Endothelial cell of umbilical vein (primary cell): ENCODE measurements at regions not wholly inside any gene's neighbourhood (a gene's known extent, or its start where the extent isn't known, plus 50 kb on each side); places are given as distances from the start of the nearest gene placed in this dataset.

Experiments
- BruUV-seq: library from RNA; stranded (reverse); fragments of 400-500 nt; replicated peaks from 2 replicates; lab custom pipeline; 2021; lab: Mats Ljungman, UMichigan
- CTCF ChIA-PET: fragments of 300-600, 350-600 bp; sonication (Branson Sonifier 250); formaldehyde crosslinking; loops from one replicate; lab custom pipeline; 2021; ENCODE audit warnings: antibody characterized with exemption, inconsistent platforms; lab: Charles Lee
- POLR2A ChIA-PET: fragments of 300-600, 350-600 bp; sonication (Branson Sonifier 250); formaldehyde crosslinking; loops from one replicate; lab custom pipeline; 2021; ENCODE audit warnings: antibody characterized with exemption, inconsistent platforms; lab: Charles Lee
- DNase-seq: peaks from one replicate; pipeline ENCODE4 v3.0.0-alpha.2; 2011; ENCODE audit warnings: low read depth, low spot score
- FAIRE-seq: peaks from 2 replicates; lab custom pipeline; 2011; peaks lifted over from hg19 to GRCh38; lab: Jason Lieb, UNC
- H2AFZ ChIP-seq: 2 replicates; pipeline ENCODE4 v1.6.0; 2012; ENCODE audit warnings: low read depth, low read length, control low read depth, inconsistent platforms
- H3K27ac ChIP-seq: 2 replicates; pipeline ENCODE4 v1.5.1; 2011; ENCODE audit warnings: low read depth, mild to moderate bottlenecking, control low read depth, low read length, moderate library complexity; ENCODE audit not compliant: insufficient read depth
- H3K27me3 ChIP-seq, 2 experiments: 2 replicates each; pipeline versions ENCODE4 v1.6.0 to v1.6.1; 2011; ENCODE audit warnings: low read length in 2 of 2, mixed read lengths in 1 of 2; ENCODE audit not compliant: control insufficient read depth in 2 of 2, insufficient read depth in 2 of 2
- H3K36me3 ChIP-seq, 2 experiments: 2 replicates in 1 of 2; 3 replicates in 1 of 2; pipeline ENCODE4 v1.5.1; 2011; ENCODE audit warnings: low read length in 2 of 2, mild to moderate bottlenecking in 1 of 2, moderate library complexity in 1 of 2; ENCODE audit not compliant: control insufficient read depth in 2 of 2, insufficient read depth in 2 of 2; ENCODE audit errors: extremely low read depth in 1 of 2
- H3K4me1 ChIP-seq: 3 replicates; pipeline ENCODE4 v1.5.1; 2011; ENCODE audit warnings: mild to moderate bottlenecking, low read length; ENCODE audit not compliant: control insufficient read depth, insufficient read depth; ENCODE audit errors: extremely low read depth
- H3K4me2 ChIP-seq: 2 replicates; pipeline ENCODE4 v1.6.1; 2011; ENCODE audit warnings: low read length, control low read depth, mixed read lengths; ENCODE audit not compliant: insufficient read depth
- H3K4me3 ChIP-seq, 3 experiments: fragments of 200-600 bp in 1 of 3; sonication (generic), shearing (Covaris generic) in 1 of 3; replicated peaks in 1 of 3; 2 replicates each; pipeline ENCODE4 v1.5.1; 2011 to 2016; ENCODE audit warnings: control low read depth in 3 of 3, low read length in 3 of 3, mild to moderate bottlenecking in 2 of 3, inconsistent platforms in 1 of 3, low read depth in 1 of 3, moderate library complexity in 1 of 3; ENCODE audit not compliant: insufficient read depth in 1 of 3
- H3K79me2 ChIP-seq: 2 replicates; pipeline ENCODE4 v1.6.0; 2012; ENCODE audit warnings: low read length, inconsistent platforms; ENCODE audit not compliant: control insufficient read depth, insufficient read depth
- H3K9ac ChIP-seq: replicated peaks from 2 replicates; pipeline ENCODE3; 2011; ENCODE audit warnings: low read length, control low read depth; ENCODE audit not compliant: insufficient read depth; ENCODE audit errors: extremely low read depth
- H3K9me1 ChIP-seq: replicated peaks from 3 replicates; pipeline ENCODE4 v1.6.0; 2011; ENCODE audit warnings: mild to moderate bottlenecking, low read length; ENCODE audit not compliant: control insufficient read depth, insufficient read depth; ENCODE audit errors: extremely low read depth
- H3K9me3 ChIP-seq: replicated peaks from 2 replicates; pipeline ENCODE4 v1.5.1; 2012; ENCODE audit warnings: low read length, inconsistent platforms; ENCODE audit not compliant: control insufficient read depth, insufficient read depth
- H4K20me1 ChIP-seq: replicated peaks from 2 replicates; pipeline ENCODE3; 2011; ENCODE audit warnings: mild to moderate bottlenecking, low read length; ENCODE audit not compliant: control insufficient read depth, insufficient read depth; ENCODE audit errors: extremely low read depth
- CTCF ChIP-seq, 2 donors: IDR thresholded peaks; 1 replicate in 1 of 2; 2 replicates in 1 of 2; pipeline ENCODE4 v1.5.1; 2011; ENCODE audit warnings: low read length in 2 of 2, mild to moderate bottlenecking in 2 of 2, moderate library complexity in 2 of 2, control low read depth in 1 of 2, inconsistent platforms in 1 of 2, low read depth in 1 of 2; ENCODE audit not compliant: insufficient read depth in 1 of 2; ENCODE audit errors: extremely low read depth in 1 of 2
- EZH2 ChIP-seq: IDR thresholded peaks from 2 replicates; pipeline ENCODE4 v1.6.1; 2012; ENCODE audit warnings: borderline replicate concordance, low read depth, mild to moderate bottlenecking, moderate library complexity, low read length, inconsistent platforms; ENCODE audit not compliant: severe bottlenecking
- FOS ChIP-seq: IDR thresholded peaks from 2 replicates; pipeline ENCODE4 v1.6.1; 2011; ENCODE audit warnings: mild to moderate bottlenecking, low read length, moderate library complexity, borderline replicate concordance; ENCODE audit not compliant: insufficient read depth
- GATA2 ChIP-seq: IDR thresholded peaks from 2 replicates; pipeline ENCODE4 v1.7.0; 2011; ENCODE audit warnings: low read depth, mild to moderate bottlenecking, moderate library complexity, mixed read lengths, low read length; ENCODE audit not compliant: insufficient read length, insufficient read depth
- JUN ChIP-seq: IDR thresholded peaks from 2 replicates; pipeline ENCODE4 v1.6.1; 2011; ENCODE audit warnings: borderline replicate concordance, low read depth; ENCODE audit not compliant: insufficient read length, insufficient read depth
- MYC ChIP-seq: IDR thresholded peaks from one replicate; pipeline ENCODE4 v1.6.1; 2011; ENCODE audit warnings: mild to moderate bottlenecking, low read depth, low read length
- POLR2A ChIP-seq: IDR thresholded peaks from 2 replicates; pipeline ENCODE4 v1.6.1; 2012; ENCODE audit warnings: low read depth, mild to moderate bottlenecking, control low read depth, low read length
- POLR2AphosphoS5 ChIP-seq: IDR thresholded peaks from 2 replicates; pipeline ENCODE4 v1.6.1; 2012; ENCODE audit warnings: low read depth, mild to moderate bottlenecking, control low read depth, low read length, moderate library complexity; ENCODE audit not compliant: insufficient read depth
- dilution Hi-C: fragments of 300-500 bp; cut with MboI; formaldehyde crosslinking; loops from one replicate; pipeline ENCODE4 v1.15.0; 2019; ENCODE audit warnings: low sequenced_read_pairs; ENCODE audit not compliant: extremely low pct_ligation_motif_present
- intact Hi-C: fragments of 100-400 bp; cut with micrococcal nuclease; formaldehyde crosslinking; loops from one replicate; pipeline ENCODE4 v1.10.0; 2022
- TF ChIP-seq, protein P1 (sequence below): IDR thresholded peaks from 2 replicates; pipeline ENCODE4 v1.6.1; 2011; ENCODE audit not compliant: insufficient read depth, insufficient read length

- Histone ChIP-seq H3K9ac (no peak overlapping the region), H2AFZ (no peak overlapping the region)
Measured at GRCh38 chr21:32867597-32867996, 96.0 kb upstream of the PAXBP1 start.

More at GRCh38 chr21:32867597-32867996, 96.0 kb upstream of the PAXBP1 start:
- FAIRE-seq, result no peak
- POLR2A ChIA-PET, result no interaction called here
- Histone ChIP-seq H3K36me3 (no peaks in the 10 kb centered on the region), H3K4me1 (no peaks in the 10 kb centered on the region), H4K20me1 (no peaks in the 10 kb centered on the region), H3K9me3 (no peaks in the 10 kb centered on the region), H3K27ac (no peak overlapping the region), H3K4me3 (no peak overlapping the region), H3K79me2 (no peaks in the 10 kb centered on the region), H3K9me1 (no peaks in the 10 kb centered on the region), H3K27me3 (peaks cover 2 to 3% of the 10 kb centered on the region in 2 experiments), H3K4me2 (no peak overlapping the region)
- DNase-seq, result no peak
- CTCF ChIA-PET, result interaction anchor here (0.6 to 2.2 kb wide), 3 partner anchors 10 to 73 kb away, joined by 3 to 7 read pairs (median 3); no protein-coding TSS in a partner anchor
- intact Hi-C loops, result no loop called here
- dilution Hi-C loops, result no loop called here
- no TSS peak for BruUV-seq
- TF ChIP-seq POLR2AphosphoS5 (no peak), GATA2 (no peak), EZH2 (no peak), POLR2A (no peak), FOS (no peak), JUN (no peak), CTCF (IDR thresholded peaks at IDR 0.05; ENCODE audit: extremely low read depth in 1 of 2, insufficient read depth in 1 of 2, low read depth in 1 of 2, low read length in 2 of 2) (no peak), MYC (no peak)
- TF ChIP-seq, protein P1, sequence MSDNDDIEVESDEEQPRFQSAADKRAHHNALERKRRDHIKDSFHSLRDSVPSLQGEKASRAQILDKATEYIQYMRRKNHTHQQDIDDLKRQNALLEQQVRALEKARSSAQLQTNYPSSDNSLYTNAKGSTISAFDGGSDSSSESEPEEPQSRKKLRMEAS, result no peak
